HCT116 (cell line): ENCODE measurements at regions not wholly inside any gene's neighbourhood (a gene's known extent, or its start where the extent isn't known, plus 50 kb on each side); places are given as distances from the start of the nearest gene placed in this dataset.

Source experiments
- ATAC-seq: fragments of 200-7000 bp; cut with Tn5 transposase; 2 replicates; pipeline ENCODE4 v1.9.1; 2020; ENCODE audit warnings: mild to moderate bottlenecking, moderate library complexity
- BruUV-seq: library from RNA; stranded (reverse); fragments of 400-500 nt; replicated peaks from 2 replicates; lab custom pipeline; 2021; lab: Mats Ljungman, UMichigan
- CTCF ChIA-PET: fragments of 300-600 bp; sonication (Branson Sonifier 250); formaldehyde crosslinking; loops from one replicate; lab custom pipeline; 2021; ENCODE audit warnings: antibody characterized with exemption; lab: Charles Lee
- POLR2A ChIA-PET: fragments of 300-600, 350-600 bp; sonication (Branson Sonifier 250); formaldehyde crosslinking; loops from one replicate; lab custom pipeline; 2021; ENCODE audit warnings: antibody characterized with exemption; lab: Charles Lee
- RAD21 ChIA-PET, 2 experiments: fragments of 300-600 bp; sonication (Branson Sonifier 250); formaldehyde crosslinking; loops; one replicate each; lab custom pipeline; 2023; ENCODE audit warnings: low total read pairs in 2 of 2; ENCODE audit not compliant: uncharacterized antibody in 2 of 2, unreplicated experiment in 2 of 2, low non-redundant PET in 1 of 2; lab: Charles Lee
- DNase-seq: peaks from one replicate; pipeline ENCODE4 v3.0.0-alpha.2; 2010; ENCODE audit warnings: low read depth, low spot score
- H2AFZ ChIP-seq: fragments of 200-600 bp; shearing (Covaris generic), sonication (generic); 2 replicates; pipeline ENCODE4 v1.6.1; 2017; ENCODE audit warnings: low read depth, mixed run types, mixed read lengths, antibody characterized with exemption, low read length; ENCODE audit not compliant: poor library complexity, severe bottlenecking
- H3K27ac ChIP-seq: 2 replicates; pipeline ENCODE4 v1.5.1; 2012; ENCODE audit warnings: low read depth, low read length
- H3K27me3 ChIP-seq: fragments of 200-600 bp; sonication (generic); 2 replicates; pipeline ENCODE4 v1.6.1; 2016; ENCODE audit warnings: mixed run types, low read length, mixed read lengths; ENCODE audit not compliant: insufficient read depth
- H3K36me3 ChIP-seq, 2 experiments: fragments of 200-500 bp in 1 of 2; fragments of 200-600 bp in 1 of 2; sonication (Bioruptor generic) in 1 of 2; sonication (generic) in 1 of 2; 2 replicates each; pipeline versions ENCODE4 v1.5.1 to v1.6.1; 2014 to 2016; ENCODE audit warnings: low read length in 2 of 2, inconsistent platforms in 1 of 2, mixed read lengths in 1 of 2, mixed run types in 1 of 2; ENCODE audit not compliant: insufficient read depth in 2 of 2, control insufficient read depth in 1 of 2
- H3K4me1 ChIP-seq, 2 experiments: fragments of 200-600 bp in 1 of 2; sonication (generic) in 1 of 2; 2 replicates each; pipeline versions ENCODE4 v1.5.1 to v1.6.1; 2012 to 2017; ENCODE audit warnings: low read length in 2 of 2, inconsistent platforms in 1 of 2, mild to moderate bottlenecking in 1 of 2, mixed read lengths in 1 of 2, mixed run types in 1 of 2, moderate library complexity in 1 of 2; ENCODE audit not compliant: insufficient read depth in 2 of 2, control insufficient read depth in 1 of 2
- H3K4me2 ChIP-seq: fragments of 200-600 bp; sonication (generic); 2 replicates; pipeline ENCODE4 v1.6.1; 2017; ENCODE audit warnings: mixed run types, low read length, mixed read lengths
- H3K4me3 ChIP-seq, 2 experiments: fragments of 200-600 bp in 1 of 2; sonication (generic) in 1 of 2; replicated peaks in 1 of 2; 2 replicates each; pipeline ENCODE4 v1.5.1; 2011 to 2016; ENCODE audit warnings: low read length in 2 of 2, control low read depth in 1 of 2, low read depth in 1 of 2, mild to moderate bottlenecking in 1 of 2, mixed read lengths in 1 of 2, mixed run types in 1 of 2
- H3K79me2 ChIP-seq: fragments of 200-600 bp; sonication (generic); 2 replicates; pipeline ENCODE4 v1.6.1; 2017; ENCODE audit warnings: mild to moderate bottlenecking, mixed run types, low read length, moderate library complexity, mixed read lengths; ENCODE audit not compliant: insufficient read depth
- H3K9ac ChIP-seq: fragments of 200-600 bp; sonication (generic); 2 replicates; pipeline ENCODE4 v1.6.1; 2016; ENCODE audit warnings: low read length, mixed read lengths
- H3K9me2 ChIP-seq: fragments of 200-600 bp; sonication (generic), shearing (Covaris generic); 2 replicates; pipeline ENCODE4 v1.6.1; 2017; ENCODE audit warnings: mixed run types, mild to moderate bottlenecking, moderate library complexity; ENCODE audit not compliant: insufficient read depth
- H3K9me3 ChIP-seq, 2 experiments: fragments of 200-500 bp in 1 of 2; fragments of 200-600 bp in 1 of 2; sonication (Bioruptor generic) in 1 of 2; sonication (generic) in 1 of 2; 2 replicates each; pipeline ENCODE4 v1.6.1; 2014 to 2017; ENCODE audit warnings: low read length in 2 of 2, mixed read lengths in 2 of 2, inconsistent platforms in 1 of 2, low read depth in 1 of 2, mild to moderate bottlenecking in 1 of 2, mixed run types in 1 of 2, moderate library complexity in 1 of 2; ENCODE audit not compliant: control insufficient read depth in 1 of 2, insufficient read depth in 1 of 2
- H4K20me1 ChIP-seq: fragments of 200-600 bp; sonication (generic), shearing (Covaris generic); 2 replicates; pipeline ENCODE4 v1.6.1; 2017; ENCODE audit warnings: mixed run types, mild to moderate bottlenecking, moderate library complexity; ENCODE audit not compliant: insufficient read depth
- CEBPB ChIP-seq: IDR thresholded peaks from 2 replicates; pipeline ENCODE4 v1.6.1; 2012; ENCODE audit warnings: low read depth
- CTCF ChIP-seq, 3 experiments: fragments of 200-600 bp in 1 of 3; sonication (generic) in 1 of 3; IDR thresholded peaks in 2 of 3; conservative IDR thresholded peaks in 1 of 3; 2 replicates each; pipeline ENCODE4 v1.5.1; 2012 to 2017; ENCODE audit warnings: low read depth in 2 of 3, low read length in 2 of 3, antibody characterized with exemption in 1 of 3, borderline replicate concordance in 1 of 3, control low read depth in 1 of 3, mild to moderate bottlenecking in 1 of 3, mixed read lengths in 1 of 3, mixed run types in 1 of 3, moderate library complexity in 1 of 3; ENCODE audit not compliant: insufficient read depth in 1 of 3
- EGR1 ChIP-seq: IDR thresholded peaks from 2 replicates; pipeline ENCODE4 v1.6.1; 2012; ENCODE audit warnings: low read depth
- EZH2 ChIP-seq: fragments of 200-600 bp; sonication (generic); IDR thresholded peaks from 2 replicates; pipeline ENCODE4 v1.6.1; 2017; ENCODE audit warnings: antibody characterized with exemption, mixed run types
- EZH2phosphoT487 ChIP-seq: fragments of 200-600 bp; IDR thresholded peaks from 2 replicates; pipeline ENCODE4 v1.6.1; 2018; ENCODE audit warnings: antibody characterized with exemption, borderline replicate concordance
- JUND ChIP-seq: IDR thresholded peaks from 2 replicates; pipeline ENCODE4 v1.6.1; 2012
- POLR2AphosphoS5 ChIP-seq: IDR thresholded peaks from 2 replicates; pipeline ENCODE4 v1.6.1; 2011; ENCODE audit warnings: mild to moderate bottlenecking, low read depth, low read length, moderate library complexity
- RAD21 ChIP-seq: IDR thresholded peaks from 2 replicates; pipeline ENCODE4 v1.6.1; 2012; ENCODE audit warnings: low read depth, mild to moderate bottlenecking
- SIN3A ChIP-seq: IDR thresholded peaks from 2 replicates; pipeline ENCODE4 v1.6.1; 2012; ENCODE audit warnings: low read depth
- SP1 ChIP-seq: IDR thresholded peaks from 2 replicates; pipeline ENCODE4 v1.6.1; 2012; ENCODE audit warnings: low read depth
- SRF ChIP-seq: IDR thresholded peaks from 2 replicates; pipeline ENCODE4 v1.6.1; 2012; ENCODE audit warnings: low read depth
- YY1 ChIP-seq: IDR thresholded peaks from 2 replicates; pipeline ENCODE4 v1.6.1; 2011; ENCODE audit warnings: low read length, low read depth, moderate library complexity, mild to moderate bottlenecking; ENCODE audit not compliant: insufficient replicate concordance; ENCODE audit errors: extremely low read depth
- ZFX ChIP-seq: fragments of 450-650 bp; IDR thresholded peaks from 2 replicates; pipeline ENCODE4 v1.6.1; 2017
- ZNF274 ChIP-seq: fragments of 200-500 bp; sonication (Bioruptor generic); IDR thresholded peaks from 2 replicates; pipeline ENCODE4 v1.6.1; 2014; ENCODE audit warnings: mild to moderate bottlenecking, low read depth, low read length, inconsistent platforms
- intact Hi-C: fragments of 100-400 bp; cut with micrococcal nuclease; formaldehyde crosslinking; loops from 2 replicates; pipeline ENCODE4 v1.10.0; 2022
- TF ChIP-seq, protein P1 (sequence below): IDR thresholded peaks from 2 replicates; pipeline ENCODE4 v1.6.1; 2011; ENCODE audit warnings: mild to moderate bottlenecking, low read length, moderate library complexity; ENCODE audit not compliant: insufficient replicate concordance; ENCODE audit errors: extremely low read depth
- TF ChIP-seq, protein P2 (sequence below): IDR thresholded peaks from 2 replicates; pipeline ENCODE4 v1.6.1; 2012
- TF ChIP-seq, protein P3 (sequence below): IDR thresholded peaks from 2 replicates; pipeline ENCODE4 v1.6.1; 2012

GRCh38 chr2:215722986-215723630 lies 287.2 kb upstream of the FN1 start:
- RAD21 ChIA-PET, result no interaction called here
- no peak overlapping the region for H3K27ac ChIP-seq

DNA sequence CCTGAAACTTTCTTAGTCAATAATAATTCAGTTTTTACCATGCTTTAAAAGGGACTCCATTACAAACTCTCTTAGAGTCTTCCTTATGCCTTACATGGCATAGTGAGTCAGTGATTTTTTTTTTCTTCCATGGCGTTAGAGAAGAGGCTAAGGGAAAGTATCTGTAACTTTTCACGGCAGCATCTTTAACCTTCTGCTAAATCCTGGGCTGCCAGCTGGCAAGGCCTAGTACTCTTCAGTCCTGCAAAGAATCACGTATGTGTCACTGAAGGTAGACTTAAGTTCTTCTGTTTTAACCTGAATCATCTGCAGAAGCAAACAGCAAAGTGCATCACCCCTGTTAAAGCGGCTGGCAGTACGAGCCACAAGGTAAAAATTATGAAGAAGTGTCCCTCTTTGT lies 286.3 kb upstream of the FN1 start:
- no peaks in the 10 kb centered on the region for H3K27me3 ChIP-seq
- intact Hi-C loops, result no loop called here
- H3K4me1 ChIP-seq, result no peaks in the 10 kb centered on the region
- no peaks in the 10 kb centered on the region for H3K36me3 ChIP-seq
- H3K4me3 ChIP-seq, result no peak overlapping the region
- H2AFZ ChIP-seq, result no peak overlapping the region
- H3K9me3 ChIP-seq, result no peaks in the 10 kb centered on the region
- ATAC-seq (no peak), DNase-seq (no peak)
- H4K20me1 ChIP-seq, result no peaks in the 10 kb centered on the region
- CTCF ChIA-PET, result no interaction called here
- H3K4me2 ChIP-seq, result no peak overlapping the region
- no peaks in the 10 kb centered on the region for H3K79me2 ChIP-seq
- RAD21 ChIA-PET, result no interaction called here
- POLR2A ChIA-PET, result no interaction called here
- BruUV-seq, result no TSS peak
- H3K9me2 ChIP-seq, result no peaks in the 10 kb centered on the region; the same call in 1 of the 2 replicates
- no peak overlapping the region for H3K27ac ChIP-seq
- H3K9ac ChIP-seq, result no peak overlapping the region
- TF ChIP-seq YY1 (no peak), CEBPB (no peak), SIN3A (no peak), EZH2phosphoT487 (no peak), CTCF (IDR thresholded peaks at IDR 0.05 in 2 of 3, conservative IDR thresholded peaks at IDR 0.05 in 1 of 3; ENCODE audit: borderline replicate concordance in 1 of 3, insufficient read depth in 1 of 3, low read depth in 2 of 3, low read length in 2 of 3) (no peak), POLR2AphosphoS5 (no peak), SP1 (no peak), EZH2 (no peak), SRF (no peak)
- TF ChIP-seq, protein P1, sequence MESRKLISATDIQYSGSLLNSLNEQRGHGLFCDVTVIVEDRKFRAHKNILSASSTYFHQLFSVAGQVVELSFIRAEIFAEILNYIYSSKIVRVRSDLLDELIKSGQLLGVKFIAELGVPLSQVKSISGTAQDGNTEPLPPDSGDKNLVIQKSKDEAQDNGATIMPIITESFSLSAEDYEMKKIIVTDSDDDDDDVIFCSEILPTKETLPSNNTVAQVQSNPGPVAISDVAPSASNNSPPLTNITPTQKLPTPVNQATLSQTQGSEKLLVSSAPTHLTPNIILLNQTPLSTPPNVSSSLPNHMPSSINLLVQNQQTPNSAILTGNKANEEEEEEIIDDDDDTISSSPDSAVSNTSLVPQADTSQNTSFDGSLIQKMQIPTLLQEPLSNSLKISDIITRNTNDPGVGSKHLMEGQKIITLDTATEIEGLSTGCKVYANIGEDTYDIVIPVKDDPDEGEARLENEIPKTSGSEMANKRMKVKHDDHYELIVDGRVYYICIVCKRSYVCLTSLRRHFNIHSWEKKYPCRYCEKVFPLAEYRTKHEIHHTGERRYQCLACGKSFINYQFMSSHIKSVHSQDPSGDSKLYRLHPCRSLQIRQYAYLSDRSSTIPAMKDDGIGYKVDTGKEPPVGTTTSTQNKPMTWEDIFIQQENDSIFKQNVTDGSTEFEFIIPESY, result no peak
- TF ChIP-seq, protein P2, sequence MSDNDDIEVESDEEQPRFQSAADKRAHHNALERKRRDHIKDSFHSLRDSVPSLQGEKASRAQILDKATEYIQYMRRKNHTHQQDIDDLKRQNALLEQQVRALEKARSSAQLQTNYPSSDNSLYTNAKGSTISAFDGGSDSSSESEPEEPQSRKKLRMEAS, result no peak
- TF ChIP-seq, protein P3, sequence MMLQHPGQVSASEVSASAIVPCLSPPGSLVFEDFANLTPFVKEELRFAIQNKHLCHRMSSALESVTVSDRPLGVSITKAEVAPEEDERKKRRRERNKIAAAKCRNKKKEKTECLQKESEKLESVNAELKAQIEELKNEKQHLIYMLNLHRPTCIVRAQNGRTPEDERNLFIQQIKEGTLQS, result no peak

More at GRCh38 chr2:215722986-215723630, 287.2 kb upstream of the FN1 start:
- TF ChIP-seq SRF (no peak), EZH2 (no peak), ZFX (no peak), RAD21 (no peak), ZNF274 (no peak), JUND (no peak), SP1 (no peak), EGR1 (no peak), YY1 (no peak)
- TF ChIP-seq, protein P2, result no peak
- Histone ChIP-seq H3K4me1 (no peaks in the 10 kb centered on the region), H3K9me3 (no peaks in the 10 kb centered on the region), H3K79me2 (no peaks in the 10 kb centered on the region), H3K4me2 (no peak overlapping the region), H3K9ac (no peak overlapping the region), H3K9me2 (no peaks in the 10 kb centered on the region; the same call in 1 of the 2 replicates), H3K4me3 (no peak overlapping the region), H3K27me3 (no peaks in the 10 kb centered on the region), H3K36me3 (no peaks in the 10 kb centered on the region), H4K20me1 (no peaks in the 10 kb centered on the region), H2AFZ (no peak overlapping the region)
- intact Hi-C loops, result no loop called here
- ChIA-PET CTCF (no interaction called here), POLR2A (no interaction called here)
- ATAC-seq, result no peak
- no TSS peak for BruUV-seq
- DNase-seq, result no peak
